ENCODE measurements at regions not wholly inside any gene's neighbourhood (a gene's known extent, or its start where the extent isn't known, plus 50 kb on each side); places are given as distances from the start of the nearest gene placed in this dataset.
"Not testable (repeated sequence)": the region's sequence is repeated elsewhere in the genome, so short reads cannot be mapped to it uniquely, and the experiment has no call there.

GRCh38 chr10:105729428-105729827 is 1088.3 kb downstream of the SORCS3 start:
- DNase-seq (ENCODE audit: low spot score): no peak

DNA sequence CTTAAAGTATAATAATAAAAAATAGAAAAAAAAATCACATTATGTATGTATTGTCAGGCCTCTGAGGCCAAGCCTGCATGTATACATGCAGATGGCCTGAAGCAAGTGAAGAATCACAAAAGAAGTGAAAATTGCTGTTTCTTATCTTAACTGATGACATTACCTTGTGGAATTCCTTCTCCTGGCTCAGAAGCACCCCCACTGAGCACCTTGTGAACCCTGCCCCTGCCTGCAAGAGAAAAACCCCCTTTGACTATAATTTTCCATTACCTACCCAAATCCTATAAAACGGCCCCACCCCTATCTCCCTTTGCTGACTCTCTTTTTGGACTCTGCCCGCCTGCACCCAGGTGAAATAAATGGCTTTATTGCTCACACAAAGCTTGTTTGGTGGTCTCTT is 1086.5 kb downstream of the SORCS3 start:
- DNase-seq (ENCODE audit: low spot score): not testable (repeated sequence)

- DNase-seq (ENCODE audit: low spot score): no peak
Measured at GRCh38 chr10:105727131-105727530, 1086.0 kb downstream of the SORCS3 start.

- DNase-seq (ENCODE audit: low spot score): no peak
Measured at GRCh38 chr10:105726149-105726548, 1085.1 kb downstream of the SORCS3 start.

DNA sequence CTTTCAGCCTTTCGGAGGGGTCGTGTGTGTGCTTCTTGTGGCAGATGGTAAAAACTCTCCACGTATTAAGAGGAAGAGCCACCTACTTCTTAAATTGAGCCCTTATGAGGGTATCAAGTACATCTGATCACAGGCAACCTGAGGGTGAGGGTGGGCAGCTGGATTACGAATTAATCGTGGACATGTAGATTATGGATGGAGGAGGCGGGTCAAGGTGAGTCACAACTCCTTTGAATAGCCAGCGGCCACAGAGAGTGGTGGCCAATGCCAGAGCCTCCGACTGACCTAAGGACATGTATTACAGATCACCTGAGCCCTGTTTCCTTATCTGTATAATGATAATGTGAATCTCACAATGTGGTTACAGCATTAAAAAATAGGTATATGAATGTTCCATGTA is 1083.9 kb downstream of the SORCS3 start:
- DNase-seq (ENCODE audit: low spot score): no peak

- DNase-seq (ENCODE audit: low spot score): no peak
Measured at GRCh38 chr10:105718207-105718995, 1077.3 kb downstream of the SORCS3 start.

- DNase-seq (ENCODE audit: low spot score): no peak
Measured at GRCh38 chr10:105714728-105715127, 1073.6 kb downstream of the SORCS3 start.

- DNase-seq (ENCODE audit: low spot score): no peak
Measured at GRCh38 chr10:105707603-105708002, 1066.5 kb downstream of the SORCS3 start.

- no peak for DNase-seq (ENCODE audit: low spot score)
Measured at GRCh38 chr10:105706281-105707026, 1065.4 kb downstream of the SORCS3 start.

DNA sequence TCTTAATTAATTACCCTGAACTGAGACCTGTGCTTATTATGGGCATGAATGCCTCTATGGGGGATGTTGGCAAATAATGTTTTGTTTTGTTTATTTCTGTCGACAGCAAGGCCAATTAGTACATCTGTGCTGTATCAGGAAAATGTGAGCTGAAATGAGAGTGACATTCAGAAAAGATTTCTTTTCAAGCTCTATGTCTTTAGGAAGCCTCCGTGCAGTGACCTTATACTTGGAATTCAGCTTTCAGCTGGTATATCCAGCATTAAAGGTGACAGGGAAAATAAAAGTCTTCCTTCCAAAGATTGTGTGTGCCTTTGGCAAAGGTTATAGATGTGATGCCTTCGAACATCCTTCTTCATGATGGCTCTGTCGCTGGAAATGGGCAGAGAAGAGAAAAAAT is 1061.1 kb downstream of the SORCS3 start:
- DNase-seq (ENCODE audit: low spot score): no peak

- DNase-seq (ENCODE audit: low spot score): no peak
Measured at GRCh38 chr10:105700218-105700617, 1059.1 kb downstream of the SORCS3 start.

GRCh38 chr10:105699504-105699903 is 1058.4 kb downstream of the SORCS3 start:
- no peak for DNase-seq (ENCODE audit: low spot score)

GRCh38 chr10:105698592-105698991 is 1057.5 kb downstream of the SORCS3 start:
- DNase-seq (ENCODE audit: low spot score): no peak

- no peak for DNase-seq (ENCODE audit: low spot score)
Measured at GRCh38 chr10:105697290-105697780, 1056.2 kb downstream of the SORCS3 start.

GRCh38 chr10:105691811-105692210 is 1050.7 kb downstream of the SORCS3 start:
- DNase-seq (ENCODE audit: low spot score): no peak

- DNase-seq (ENCODE audit: low spot score): no peak
Measured at GRCh38 chr10:105682911-105683310, 1041.8 kb downstream of the SORCS3 start.

DNA sequence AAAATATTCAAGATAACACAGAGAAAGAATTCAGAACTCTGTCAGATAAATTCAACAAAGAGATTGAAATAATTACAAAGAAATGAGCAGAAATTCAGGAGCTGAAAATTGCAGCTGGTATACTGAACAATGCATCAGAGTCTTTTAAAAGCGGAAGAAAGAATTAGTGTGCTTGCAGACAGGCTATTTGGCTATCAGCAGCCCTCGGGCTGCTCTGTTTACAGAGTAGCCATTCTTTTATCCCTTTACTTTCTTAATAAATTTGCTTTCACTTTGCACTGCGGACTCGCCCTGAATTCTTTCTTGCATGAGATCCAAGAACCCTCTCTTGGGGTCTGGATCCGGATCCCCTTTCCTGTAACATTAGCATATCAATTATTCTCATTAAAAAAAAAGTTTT is 1040.0 kb downstream of the SORCS3 start:
- DNase-seq (ENCODE audit: low spot score): no peak

- DNase-seq (ENCODE audit: low spot score): no peak
Measured at GRCh38 chr10:105679781-105680180, 1038.7 kb downstream of the SORCS3 start.

GRCh38 chr10:105675333-105675732 is 1034.2 kb downstream of the SORCS3 start:
- DNase-seq (ENCODE audit: low spot score): no peak

DNA sequence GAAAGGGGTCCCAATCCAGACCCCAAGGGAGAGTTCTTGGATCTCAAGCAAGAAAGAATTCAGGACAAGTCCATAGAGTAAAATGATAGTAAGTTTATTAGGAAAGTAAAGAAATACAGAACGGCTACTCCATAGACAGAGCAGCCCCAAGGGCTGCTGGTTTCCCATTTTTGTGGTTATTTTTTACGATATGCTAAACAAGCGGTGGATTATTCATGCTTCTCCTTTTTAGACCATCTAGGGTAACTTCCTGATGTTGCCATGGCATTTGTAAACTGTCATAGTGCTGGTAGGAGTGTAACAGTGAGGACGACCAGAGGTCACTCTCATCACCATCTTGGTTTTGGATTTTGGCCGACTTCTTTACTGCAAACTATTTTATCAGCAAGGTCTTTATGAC is 1033.4 kb downstream of the SORCS3 start:
- no peak for DNase-seq (ENCODE audit: low spot score)

GRCh38 chr10:105658696-105659095 is 1017.6 kb downstream of the SORCS3 start:
- no peak for DNase-seq (ENCODE audit: low spot score)

- DNase-seq (ENCODE audit: low spot score): no peak
Measured at GRCh38 chr10:105656856-105657255, 1015.8 kb downstream of the SORCS3 start.

- no peak for DNase-seq (ENCODE audit: low spot score)
Measured at GRCh38 chr10:105650306-105650705, 1009.2 kb downstream of the SORCS3 start.

All from ureter (tissue), 1 donor.